DMS79 (cell line): ENCODE measurements at regions not wholly inside any gene's neighbourhood (a gene's known extent, or its start where the extent isn't known, plus 50 kb on each side); places are given as distances from the start of the nearest gene placed in this dataset.
"Not testable (repeated sequence)": the region's sequence is repeated elsewhere in the genome, so short reads cannot be mapped to it uniquely, and the experiment has no call there.

Experiments used
- DNase-seq: peaks from one replicate; lab custom pipeline; 2025; lab: John Stamatoyannopoulos, UW

DNA sequence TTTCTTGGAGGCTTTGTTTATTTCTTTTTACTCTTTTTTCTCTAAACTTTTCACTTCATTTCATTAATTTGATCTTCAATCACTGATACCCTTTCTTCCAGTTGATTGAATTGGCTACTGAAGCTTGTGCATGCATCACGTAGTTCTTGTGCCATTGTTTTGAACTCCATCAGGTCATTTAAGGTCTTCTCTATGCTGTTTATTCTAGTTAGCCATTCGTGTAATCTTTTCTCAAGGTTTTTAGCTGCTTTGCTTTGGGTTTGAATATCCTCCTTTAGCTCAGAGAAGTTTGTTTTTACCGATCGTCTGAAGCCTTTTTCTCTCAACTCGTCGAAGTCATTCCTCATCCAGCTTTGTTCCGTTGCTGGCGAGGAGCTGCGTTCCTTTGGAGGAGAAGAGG, 189.9 kb downstream of the TTC6 start:
- not testable (repeated sequence) for DNase-seq

DNA sequence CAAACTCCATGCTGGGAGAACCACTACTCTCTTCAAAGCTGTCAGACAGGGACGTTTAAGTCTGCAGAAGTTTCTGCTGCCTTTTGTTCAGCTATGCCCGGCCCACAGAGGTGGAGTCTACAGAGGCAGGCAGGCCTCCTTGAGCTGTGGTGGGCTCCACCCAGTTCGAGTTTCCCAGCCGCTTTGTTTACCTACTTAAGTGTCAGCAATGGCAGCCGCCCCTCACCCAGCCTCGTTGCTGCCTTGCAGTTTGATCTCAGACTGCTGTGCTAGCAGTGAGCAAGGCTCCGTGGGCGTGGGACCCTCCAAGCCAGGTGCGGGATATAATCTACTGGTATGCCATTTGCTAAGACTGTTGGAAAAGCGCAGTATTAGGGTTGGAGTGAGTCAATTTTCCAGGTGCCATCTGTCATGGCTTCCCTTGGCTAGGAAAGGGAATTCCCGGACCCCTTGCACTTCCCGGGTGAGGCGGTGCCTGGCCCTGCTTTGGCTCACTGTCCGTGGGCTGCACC, 190.7 kb downstream of the TTC6 start:
- not testable (repeated sequence) for DNase-seq

DNA sequence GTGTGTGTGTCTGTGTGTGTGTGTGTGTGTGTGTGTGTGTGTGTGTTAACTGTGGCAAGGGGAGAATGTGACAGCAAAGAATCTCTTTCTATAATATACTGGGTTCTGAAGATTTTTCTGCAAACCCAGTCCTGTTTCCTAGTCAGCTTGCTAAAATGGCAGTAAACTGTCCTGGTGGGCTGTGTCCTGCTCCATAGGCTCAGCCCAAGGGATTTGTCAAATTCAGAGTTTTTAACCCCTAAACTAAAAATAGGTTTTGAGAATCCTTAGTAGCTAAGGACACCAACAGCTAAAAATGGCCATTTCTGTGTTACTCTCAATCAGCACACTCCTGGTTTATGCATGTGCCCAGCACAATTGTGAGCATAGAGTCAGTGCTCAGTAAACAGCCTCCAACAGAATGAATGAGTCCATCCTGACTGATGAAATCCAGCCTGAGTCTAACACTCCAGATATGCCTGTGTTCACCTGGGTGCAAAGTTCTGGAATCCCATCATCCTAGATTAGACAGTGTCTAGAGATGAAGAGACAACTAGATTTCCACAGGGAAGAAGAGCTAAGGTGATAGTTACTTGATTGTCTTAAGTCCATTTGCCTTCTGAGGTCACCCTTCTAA, 192.6 kb downstream of the TTC6 start:
- DNase-seq = no peak

DNA sequence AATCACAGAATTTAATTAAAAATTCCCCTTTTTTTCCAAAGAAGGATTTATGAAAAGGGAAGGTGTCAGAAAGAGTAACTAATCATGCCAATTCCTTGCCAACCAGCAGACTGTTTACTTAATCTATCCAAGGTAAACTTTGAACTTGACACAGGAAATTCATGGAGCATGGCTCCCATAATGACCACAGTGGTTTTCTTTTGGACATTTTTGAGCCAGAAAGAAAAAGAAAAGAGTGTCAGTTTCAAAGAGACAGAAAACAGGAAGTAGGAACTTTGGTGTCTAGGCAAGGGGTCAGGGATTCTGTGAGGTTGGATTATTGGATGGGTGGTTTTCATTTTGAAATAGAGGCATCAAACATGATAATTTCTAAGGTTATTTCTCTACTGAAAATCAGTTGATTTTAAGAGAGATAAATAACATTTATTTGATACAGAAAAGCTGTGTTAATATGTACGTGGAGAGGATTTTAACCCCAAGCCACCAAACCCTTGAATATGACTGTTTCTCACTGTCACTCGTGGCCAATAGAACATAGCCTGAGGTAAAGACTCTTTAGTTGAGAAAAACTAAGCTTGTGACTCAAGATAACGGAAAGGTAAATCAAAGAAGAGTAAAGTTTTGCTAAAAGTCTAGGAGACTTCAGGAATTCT, 196.1 kb downstream of the TTC6 start:
- DNase-seq = no peak

DNA sequence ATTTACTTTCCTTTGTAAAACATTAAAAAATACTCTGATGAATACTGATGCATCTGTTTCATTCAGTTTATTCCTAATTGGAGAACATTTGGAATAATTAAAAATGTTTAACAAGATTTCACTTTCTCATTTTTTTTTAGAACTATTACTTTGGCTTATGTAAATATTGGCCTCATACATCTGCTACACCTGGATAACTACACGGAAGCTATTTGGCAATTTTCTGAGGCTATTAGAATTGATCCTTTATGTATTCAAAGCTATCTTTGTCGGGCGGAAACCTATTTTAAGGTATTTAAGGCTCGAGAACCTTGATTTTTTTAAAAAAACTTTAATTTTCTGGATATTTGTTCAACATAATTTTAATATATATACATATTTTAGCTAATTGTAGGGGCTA, 196.7 kb downstream of the TTC6 start:
- DNase-seq = no peak

DNA sequence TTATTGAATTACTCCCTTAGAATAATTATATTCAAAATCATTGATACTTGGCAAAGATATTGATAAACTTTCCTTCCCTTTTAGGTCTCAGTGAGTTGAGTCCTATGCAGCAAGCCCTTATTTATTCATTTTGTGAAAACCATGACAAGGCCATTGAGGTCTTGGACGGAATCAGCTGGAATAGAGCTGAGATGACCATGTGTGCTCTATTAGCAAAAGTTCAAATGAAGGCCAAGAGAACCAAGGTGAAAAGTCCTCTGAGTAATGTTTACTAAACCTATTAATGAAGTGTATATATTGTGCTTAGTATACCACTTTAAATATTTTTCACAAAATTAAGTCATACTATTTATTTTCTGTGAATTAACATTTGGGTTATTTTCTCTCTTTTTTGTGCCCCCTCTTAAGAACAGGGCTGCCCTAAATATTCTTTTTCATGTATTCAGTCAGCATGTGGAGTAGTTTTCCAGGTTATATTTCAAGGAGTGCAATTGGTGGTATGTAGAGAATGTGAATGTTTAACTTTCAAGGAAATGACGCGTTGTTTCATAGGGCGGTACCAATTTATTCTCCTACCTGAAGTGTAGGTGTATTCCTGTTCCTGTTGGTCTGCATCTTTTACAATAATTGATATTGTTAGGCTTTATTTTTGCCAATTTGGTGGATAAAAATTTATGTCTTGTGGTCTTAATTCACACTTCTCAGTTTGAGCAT, 201.4 kb downstream of the TTC6 start:
- DNase-seq = no peak

DNA sequence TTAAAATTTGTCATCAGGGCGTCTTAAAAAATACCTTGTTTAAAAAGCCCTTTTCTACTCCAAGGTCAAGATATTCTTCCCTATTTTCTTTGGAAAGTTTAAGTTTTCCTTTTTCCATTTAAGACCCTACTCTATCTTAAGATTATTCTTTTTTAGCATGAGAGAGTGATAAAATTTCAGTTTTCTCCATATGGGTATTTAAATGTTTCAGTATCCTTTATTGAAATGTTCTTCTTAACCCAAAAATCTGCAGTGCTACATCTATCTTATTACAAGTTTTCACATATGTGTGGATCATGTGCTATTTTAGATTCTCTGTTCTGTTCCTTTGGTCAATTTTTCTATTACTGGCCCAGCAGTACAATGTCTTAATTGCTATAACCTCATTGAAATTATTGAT, 202.2 kb downstream of the TTC6 start:
- no peak for DNase-seq

DNA sequence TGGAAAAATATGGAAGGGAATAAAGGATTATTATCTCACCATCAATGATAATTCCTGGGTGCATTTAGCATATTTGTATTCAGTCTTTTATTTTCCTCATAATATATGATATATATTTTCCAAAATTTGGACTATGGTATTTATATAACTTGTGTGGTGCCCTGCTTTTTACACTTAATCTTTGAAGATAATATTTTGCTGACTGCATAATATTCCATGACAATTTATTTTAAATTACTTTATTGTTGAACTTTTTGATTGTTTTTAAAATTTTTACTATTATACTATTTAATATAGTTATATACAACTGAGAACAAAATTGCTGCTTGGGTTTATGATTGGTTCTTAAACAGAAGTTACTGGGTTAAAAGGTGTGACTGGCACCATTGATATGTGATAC, 212.3 kb downstream of the TTC6 start:
- DNase-seq = no peak

DNA sequence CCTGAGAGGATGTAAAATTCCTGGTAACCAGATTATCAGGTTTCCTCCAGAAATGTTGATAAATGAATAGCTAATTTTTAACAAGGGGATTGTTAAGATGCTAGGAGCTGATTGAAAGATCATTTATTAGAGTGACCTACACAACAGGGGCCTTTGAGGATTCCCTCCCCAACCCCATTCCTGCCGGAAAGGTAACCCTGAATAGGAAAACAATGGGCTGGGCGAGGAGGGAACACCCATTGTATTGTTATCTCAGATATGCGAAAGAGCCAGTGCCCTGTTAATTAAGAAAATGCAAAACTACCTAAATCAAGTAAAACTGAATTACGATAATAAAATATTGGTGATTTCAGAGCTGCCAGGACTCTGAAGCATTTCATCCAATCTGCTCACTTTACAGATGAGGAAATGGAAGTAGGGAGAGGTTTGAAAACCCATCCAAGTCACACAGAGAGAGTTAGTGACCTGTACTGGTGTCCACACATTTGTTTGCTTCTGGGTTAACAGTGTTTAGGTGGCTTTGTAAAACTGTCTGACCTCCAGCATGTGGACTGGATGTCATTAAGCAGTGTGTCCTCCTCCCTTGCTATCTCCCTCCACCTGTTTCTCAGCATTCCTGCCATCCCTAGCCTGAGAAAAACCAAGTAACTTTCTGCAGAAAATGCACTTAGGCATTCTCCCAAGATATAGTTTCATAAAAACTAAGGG, 214.8 kb downstream of the TTC6 start:
- no peak for DNase-seq

DNA sequence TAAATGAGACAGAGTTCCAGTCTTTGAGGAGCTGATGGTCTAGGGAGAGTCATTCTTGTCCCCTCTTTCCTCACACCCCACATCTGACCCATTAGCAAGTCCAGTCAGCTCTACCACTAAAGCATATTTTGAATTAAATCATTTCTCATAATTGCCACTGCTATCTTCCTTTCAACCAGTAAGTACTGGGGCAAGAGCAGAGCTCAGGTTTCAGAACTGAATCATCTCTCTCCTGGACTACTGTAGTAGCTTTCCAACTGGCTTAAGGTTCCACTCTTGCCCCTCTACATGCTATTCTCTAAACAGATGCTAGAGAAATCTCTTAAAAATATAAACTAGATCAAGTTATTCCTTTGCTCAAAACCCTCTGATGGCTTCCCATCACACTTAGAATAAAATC, 218.3 kb downstream of the TTC6 start:
- no peak for DNase-seq

DNA sequence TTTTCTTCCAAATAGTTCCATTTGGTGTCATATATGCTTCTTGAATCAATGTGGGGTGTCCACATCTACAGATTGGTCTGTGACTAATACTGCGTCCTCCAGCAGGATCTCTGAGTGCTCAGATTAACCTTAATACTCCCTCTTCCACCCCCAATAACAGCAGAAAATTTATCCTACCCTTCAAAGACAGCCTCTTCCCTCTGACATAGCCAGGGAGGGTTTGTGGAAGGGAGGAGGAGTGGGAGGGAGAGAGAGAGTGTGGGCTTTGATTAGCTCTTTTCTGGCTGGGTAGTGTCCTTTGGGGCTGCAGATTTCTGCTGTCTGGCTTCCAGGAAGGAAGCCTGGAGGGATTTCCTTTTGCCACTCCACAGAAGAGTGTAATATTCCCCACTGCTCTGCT, 220.7 kb downstream of the TTC6 start:
- no peak for DNase-seq

DNA sequence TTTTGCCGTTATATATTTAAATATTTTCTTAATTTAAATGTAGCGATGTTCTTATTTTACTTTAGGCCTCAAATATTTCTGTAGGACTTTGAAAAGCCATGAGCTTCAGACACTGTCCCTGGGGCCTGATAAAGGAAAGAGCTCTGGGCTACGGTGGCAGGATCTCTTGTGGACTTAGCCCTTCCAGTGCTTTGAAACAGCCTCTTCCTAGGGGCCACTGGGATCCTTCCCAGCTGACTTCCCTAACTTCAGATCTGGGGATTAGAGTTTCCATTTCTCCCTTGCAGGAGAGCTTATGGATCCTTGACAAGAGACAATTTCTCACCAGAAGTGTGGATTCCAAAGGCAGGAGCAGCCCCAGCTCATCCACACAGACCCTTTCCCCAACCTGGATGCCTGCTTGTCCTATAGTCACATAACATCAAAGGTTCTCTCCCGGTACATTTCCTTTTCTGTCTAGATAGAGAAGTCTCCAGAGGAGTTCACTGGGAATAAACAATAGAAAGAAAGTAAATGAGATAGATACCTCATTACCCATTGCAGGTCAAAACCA, 221.4 kb downstream of the TTC6 start:
- no peak for DNase-seq

DNA sequence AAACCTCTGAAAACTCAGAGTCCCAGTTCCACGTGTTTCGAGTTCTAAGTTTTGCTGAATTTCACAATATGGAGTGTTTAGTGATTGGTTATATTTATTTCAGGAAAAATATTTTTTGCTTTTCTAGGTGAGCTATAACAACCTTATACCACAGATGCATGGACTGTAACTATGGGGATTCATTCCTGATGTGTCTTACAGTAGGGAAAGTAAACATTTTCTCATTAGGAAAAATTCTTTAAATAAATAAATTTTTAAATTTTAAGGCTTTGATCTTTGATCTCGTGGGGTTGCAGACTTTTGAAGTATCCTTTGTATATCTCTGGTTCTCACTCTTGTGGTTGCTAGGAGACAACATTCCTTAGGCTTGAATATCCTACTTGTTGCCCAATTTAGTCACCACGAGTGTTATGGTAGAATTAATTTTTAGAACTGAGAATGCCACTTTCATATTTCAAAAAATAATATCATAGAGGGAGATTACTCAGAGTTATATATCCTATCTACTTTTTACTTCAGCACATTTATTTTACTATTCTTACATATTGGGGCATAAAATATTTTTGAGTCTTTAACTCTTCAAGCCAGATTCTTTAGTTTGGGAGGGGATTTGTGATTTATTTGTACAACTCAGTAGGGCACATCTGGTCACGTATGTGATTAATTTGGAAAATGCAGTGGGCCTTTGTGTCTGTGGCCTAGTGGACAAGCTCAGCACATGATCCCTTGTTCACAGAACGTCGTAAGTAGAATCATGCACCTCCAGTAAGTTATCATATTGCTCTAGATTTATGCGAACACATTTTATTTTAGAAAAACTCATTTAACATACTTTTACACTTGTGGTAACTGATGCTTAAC, 224.0 kb downstream of the TTC6 start:
- DNase-seq = peak; percentile 43

DNA sequence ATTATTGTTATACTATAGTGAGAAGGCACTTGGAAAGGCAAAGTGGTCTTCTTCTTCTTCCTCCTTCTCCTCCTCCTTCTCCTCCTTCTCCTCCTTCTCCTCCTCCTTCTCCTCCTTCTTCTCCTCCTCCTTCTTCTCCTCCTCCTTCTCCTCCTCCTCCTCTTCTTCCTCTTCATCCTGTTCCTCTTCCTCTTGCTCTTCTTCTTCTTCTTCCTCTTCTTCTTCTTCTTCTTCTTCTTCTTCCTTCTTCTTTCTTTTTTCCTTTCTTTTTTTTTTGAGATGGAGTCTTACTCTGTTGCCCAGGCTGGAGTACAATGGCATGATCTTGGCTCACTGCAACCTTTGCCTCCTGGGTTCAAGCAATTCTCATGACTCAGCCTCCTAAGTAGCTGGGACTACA, 225.4 kb downstream of the TTC6 start:
- DNase-seq = not testable (repeated sequence)

DNA sequence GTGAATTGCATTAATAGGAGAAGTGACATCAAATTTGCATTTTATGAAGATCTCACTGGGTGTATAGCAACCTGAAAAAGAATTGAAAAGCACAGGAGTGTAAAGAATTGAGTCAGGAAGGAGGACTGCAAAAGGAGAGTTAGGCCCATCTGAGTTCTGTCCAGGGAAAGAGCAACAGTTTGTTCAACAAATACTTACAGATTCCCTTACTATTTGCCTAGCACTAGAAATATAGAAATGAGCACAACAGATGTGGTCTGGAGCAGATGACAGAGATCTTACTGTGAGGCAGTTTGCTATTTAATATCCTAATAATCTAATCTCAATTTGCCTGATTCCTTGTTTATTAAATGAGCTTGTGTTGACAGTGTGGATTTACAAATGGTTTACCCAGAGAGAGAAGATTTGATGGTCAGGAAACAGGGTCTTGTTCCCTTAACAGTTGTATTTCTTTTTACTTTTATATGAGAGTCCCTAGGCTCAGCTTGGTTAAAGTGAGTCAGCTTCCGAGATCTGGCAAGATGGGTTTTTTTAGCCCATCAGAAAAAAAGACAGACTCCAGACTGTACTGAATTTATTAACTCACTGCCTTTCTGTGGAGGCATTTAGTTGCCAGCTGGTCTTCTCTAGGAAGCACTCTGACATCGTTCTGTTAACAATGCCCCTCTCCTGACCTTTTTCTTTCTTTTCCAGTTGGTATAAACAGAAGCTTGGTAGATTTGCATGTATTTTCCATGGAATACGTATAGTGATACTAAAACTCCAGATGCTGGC, 229.7 kb downstream of the TTC6 start:
- DNase-seq = no peak

DNA sequence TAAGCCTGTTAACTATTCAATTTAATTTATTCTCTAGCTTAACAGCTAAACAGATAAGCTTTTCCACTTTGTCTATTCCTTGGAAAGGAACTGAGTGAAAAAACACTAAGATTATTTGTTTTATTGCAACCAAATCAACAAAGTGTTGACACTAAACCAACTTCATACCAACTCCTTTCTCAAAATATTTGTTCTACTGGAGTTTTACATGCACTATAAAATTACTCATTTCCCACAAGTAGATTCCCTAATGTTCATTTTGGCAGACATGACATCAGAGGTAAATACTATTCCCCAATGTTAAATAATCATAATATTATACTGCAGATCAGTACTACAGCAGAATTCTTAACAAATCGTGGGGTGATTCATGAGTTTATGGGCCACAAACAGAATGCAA, 231.4 kb downstream of the TTC6 start:
- DNase-seq = no peak

DNA sequence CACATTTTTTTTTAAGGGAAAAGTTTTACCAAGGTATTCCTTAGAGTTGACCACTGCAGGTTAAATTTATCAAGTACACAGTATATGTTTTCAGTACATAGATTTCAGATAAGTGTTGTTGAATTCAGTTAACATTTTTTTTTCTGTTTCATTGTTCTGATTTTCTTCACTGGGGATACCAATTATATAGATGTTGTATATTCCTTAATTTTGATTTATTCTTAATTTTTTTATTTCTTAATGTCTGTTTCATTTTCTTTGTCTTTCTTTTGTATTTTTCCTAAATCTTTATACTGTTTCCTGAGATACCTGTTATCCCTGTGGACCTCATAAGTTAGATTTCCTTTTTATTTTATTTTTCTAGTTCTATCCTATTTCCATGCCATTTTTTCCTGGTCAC, 234.8 kb downstream of the TTC6 start:
- no peak for DNase-seq

DNA sequence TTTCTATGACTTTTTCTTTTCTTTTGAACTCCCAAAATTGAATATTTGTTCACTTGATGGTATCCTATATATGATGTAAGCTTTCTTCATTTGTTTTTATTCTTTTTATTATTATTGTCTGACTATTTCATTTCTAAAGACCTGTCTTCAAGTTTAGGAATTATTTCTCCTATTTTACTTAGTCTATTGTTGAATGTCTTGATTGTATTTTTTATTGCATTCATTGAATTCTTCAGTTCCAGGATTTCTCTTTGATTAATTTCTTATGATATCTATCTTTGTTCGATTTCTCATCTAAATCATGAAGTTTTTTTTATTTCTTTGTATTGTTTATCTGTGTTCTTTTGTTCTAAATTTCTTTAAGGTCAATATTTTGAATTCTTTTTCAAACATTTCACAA, 238.8 kb downstream of the TTC6 start:
- DNase-seq = no peak

DNA sequence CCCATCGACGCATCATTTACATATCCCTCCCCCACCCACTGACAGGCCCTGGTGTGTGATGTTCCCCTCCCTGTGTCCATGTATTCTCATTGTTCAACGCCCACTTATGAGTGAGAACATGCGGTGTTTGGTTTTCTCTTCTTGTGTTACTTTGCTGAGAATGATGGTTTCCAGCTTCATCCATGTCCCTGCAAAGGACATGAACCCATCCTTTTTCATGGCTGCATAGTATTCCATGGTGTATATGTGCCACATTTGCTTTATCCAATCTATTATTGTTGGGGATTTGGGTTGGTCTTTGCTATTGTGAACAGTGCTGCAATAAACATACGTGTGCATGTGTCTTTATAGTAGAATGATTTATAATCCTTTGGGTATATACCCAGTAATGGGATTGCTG, 243.3 kb downstream of the TTC6 start:
- DNase-seq = not testable (repeated sequence)

DNA sequence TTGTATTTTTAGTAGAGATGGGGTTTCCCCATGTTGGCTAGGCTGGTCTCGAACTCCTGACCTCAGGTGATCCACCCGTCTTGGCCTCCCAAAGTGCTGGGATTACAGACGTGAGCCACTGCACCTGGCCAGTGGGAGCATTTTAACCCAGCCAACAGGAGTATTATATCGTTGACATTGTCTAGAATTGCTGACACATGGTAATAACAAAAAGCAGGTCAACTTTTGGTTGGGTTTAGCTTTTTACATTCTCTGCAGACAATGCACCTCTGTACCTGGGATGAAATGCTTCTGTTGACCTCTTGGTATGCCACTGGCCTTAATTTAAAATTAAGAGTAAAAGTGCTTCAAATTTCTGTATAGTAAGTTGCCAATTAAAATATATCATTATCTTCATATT, 245.6 kb downstream of the TTC6 start:
- not testable (repeated sequence) for DNase-seq

DNA sequence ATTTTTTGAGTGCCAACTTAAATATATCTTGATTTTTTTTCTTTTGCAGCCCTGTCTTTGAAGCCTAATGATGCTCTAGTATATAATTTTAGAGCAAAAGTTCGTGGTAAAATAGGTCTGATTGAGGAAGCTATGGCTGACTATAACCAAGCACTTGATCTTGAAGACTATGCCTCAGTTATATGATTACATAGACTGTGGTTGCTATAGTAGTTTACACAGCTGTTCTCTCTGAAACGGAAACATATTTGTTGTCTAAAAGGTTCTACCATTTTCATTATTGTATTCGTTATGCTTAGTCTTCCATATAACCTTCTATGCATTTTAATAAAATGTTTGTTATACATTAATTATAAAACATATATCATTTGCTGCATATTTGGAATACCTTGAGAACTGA, 246.7 kb downstream of the TTC6 start:
- DNase-seq = no peak
